Mononuclear cell (primary cell): ENCODE measurements at regions not wholly inside any gene's neighbourhood (a gene's known extent, or its start where the extent isn't known, plus 50 kb on each side); places are given as distances from the start of the nearest gene placed in this dataset.

Experiments used
- H3K27me3 ChIP-seq: 2 replicates; pipeline ENCODE4 v1.6.0; 2011; ENCODE audit warnings: low read length, control low read depth; ENCODE audit not compliant: insufficient read depth
- H3K4me1 ChIP-seq: 2 replicates; pipeline ENCODE4 v1.5.1; 2011; ENCODE audit warnings: mild to moderate bottlenecking, low read length, control low read depth; ENCODE audit not compliant: insufficient read depth
- H3K4me3 ChIP-seq: 2 replicates; pipeline ENCODE4 v1.5.1; 2011; ENCODE audit warnings: mild to moderate bottlenecking, low read length, moderate library complexity
- H3K9me3 ChIP-seq: 2 replicates; pipeline ENCODE4 v1.5.1; 2011; ENCODE audit warnings: low read depth, mild to moderate bottlenecking, control low read depth, low read length

GRCh38 chr4:24114444-24114843 lies 224.6 kb upstream of the PPARGC1A start:
- H3K4me1 ChIP-seq: no peaks in the 10 kb centered on the region
- H3K27me3 ChIP-seq: no peaks in the 10 kb centered on the region
- H3K9me3 ChIP-seq: no peaks in the 10 kb centered on the region
- H3K4me3 ChIP-seq: no peak overlapping the region

GRCh38 chr4:24112466-24112865 lies 222.6 kb upstream of the PPARGC1A start:
- Histone ChIP-seq H3K4me3 (no peak overlapping the region), H3K9me3 (no peaks in the 10 kb centered on the region), H3K4me1 (no peaks in the 10 kb centered on the region), H3K27me3 (no peaks in the 10 kb centered on the region)

DNA sequence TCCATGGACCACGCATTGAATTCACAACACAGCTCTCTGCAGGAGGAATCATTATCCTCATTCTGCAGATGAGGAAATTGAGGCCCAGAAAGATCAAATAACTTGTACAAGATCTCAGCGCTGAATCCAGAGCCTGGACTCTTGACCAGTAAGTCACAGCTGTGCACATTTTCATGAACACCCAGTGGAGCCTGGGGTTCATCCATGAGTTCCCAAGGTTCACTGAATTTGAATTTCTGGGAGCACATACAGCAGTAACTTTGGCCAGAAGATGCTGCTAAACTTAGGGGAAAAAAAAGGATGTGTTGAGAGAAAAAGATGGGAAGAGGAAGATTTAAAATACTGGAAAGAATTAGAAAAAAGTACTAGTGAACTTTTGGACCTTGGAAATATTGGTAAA lies 218.7 kb upstream of the PPARGC1A start:
- Histone ChIP-seq H3K9me3 (no peaks in the 10 kb centered on the region), H3K27me3 (no peaks in the 10 kb centered on the region), H3K4me3 (no peak overlapping the region), H3K4me1 (no peaks in the 10 kb centered on the region)

- Histone ChIP-seq H3K4me3 (no peak overlapping the region), H3K4me1 (no peaks in the 10 kb centered on the region), H3K9me3 (no peaks in the 10 kb centered on the region), H3K27me3 (no peaks in the 10 kb centered on the region)
Measured at GRCh38 chr4:24105327-24106038, 215.6 kb upstream of the PPARGC1A start.

- Histone ChIP-seq H3K4me3 (no peak overlapping the region), H3K4me1 (no peaks in the 10 kb centered on the region), H3K9me3 (no peaks in the 10 kb centered on the region), H3K27me3 (no peaks in the 10 kb centered on the region)
Measured at GRCh38 chr4:24104158-24104565, 214.3 kb upstream of the PPARGC1A start.

- H3K27me3 ChIP-seq: no peaks in the 10 kb centered on the region
- H3K9me3 ChIP-seq: no peaks in the 10 kb centered on the region
- no peak overlapping the region for H3K4me3 ChIP-seq
- H3K4me1 ChIP-seq: no peaks in the 10 kb centered on the region
Measured at GRCh38 chr4:24103434-24104157, 213.7 kb upstream of the PPARGC1A start.

DNA sequence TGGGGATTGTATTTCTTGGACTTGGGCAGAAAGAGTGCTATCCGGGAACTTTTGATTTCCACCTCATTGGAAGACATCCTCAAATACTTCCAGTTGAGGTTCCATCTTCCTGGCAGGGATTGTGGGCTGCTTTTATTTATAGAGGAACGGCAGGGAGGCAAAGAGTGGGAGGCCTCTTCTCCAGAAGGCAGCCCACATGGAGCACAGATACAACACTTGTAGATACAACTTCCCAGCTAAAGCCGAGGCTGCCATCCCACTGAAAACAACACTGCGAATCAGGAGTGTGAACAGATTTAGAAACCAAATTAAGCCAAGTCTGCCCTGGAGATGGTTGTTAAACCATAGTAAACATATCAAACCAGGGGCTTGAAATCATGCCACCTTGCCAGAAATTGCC lies 212.8 kb upstream of the PPARGC1A start:
- H3K9me3 ChIP-seq: no peaks in the 10 kb centered on the region
- no peak overlapping the region for H3K4me3 ChIP-seq
- H3K4me1 ChIP-seq: no peaks in the 10 kb centered on the region
- H3K27me3 ChIP-seq: no peaks in the 10 kb centered on the region

DNA sequence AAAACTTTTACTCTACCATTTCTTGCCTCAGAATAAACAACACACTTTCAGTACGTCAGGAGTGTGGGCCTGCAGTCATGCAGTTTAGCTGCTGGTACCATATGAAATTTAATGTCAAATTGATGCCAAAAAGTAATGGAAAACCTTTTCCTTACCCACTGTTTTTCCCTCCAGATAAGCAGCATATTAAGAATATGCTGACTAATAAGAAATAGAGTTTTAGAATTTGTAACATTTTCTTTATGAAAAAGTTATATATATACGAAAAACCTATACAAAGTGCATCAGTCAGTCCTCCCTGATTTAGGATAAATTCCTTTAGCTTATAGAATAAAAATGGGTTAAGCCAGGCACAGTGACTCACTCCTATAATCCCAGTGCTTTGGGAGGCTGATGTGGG lies 206.8 kb upstream of the PPARGC1A start:
- Histone ChIP-seq H3K27me3 (no peaks in the 10 kb centered on the region), H3K4me1 (no peaks in the 10 kb centered on the region), H3K4me3 (no peak overlapping the region), H3K9me3 (no peaks in the 10 kb centered on the region)

GRCh38 chr4:24094726-24095125 lies 204.9 kb upstream of the PPARGC1A start:
- Histone ChIP-seq H3K4me1 (no peaks in the 10 kb centered on the region), H3K9me3 (no peaks in the 10 kb centered on the region), H3K27me3 (no peaks in the 10 kb centered on the region), H3K4me3 (no peak overlapping the region)

- Histone ChIP-seq H3K4me1 (no peaks in the 10 kb centered on the region), H3K4me3 (no peak overlapping the region), H3K27me3 (no peaks in the 10 kb centered on the region), H3K9me3 (no peaks in the 10 kb centered on the region)
Measured at GRCh38 chr4:24093446-24093845, 203.6 kb upstream of the PPARGC1A start.

- Histone ChIP-seq H3K4me3 (no peak overlapping the region), H3K4me1 (no peaks in the 10 kb centered on the region), H3K9me3 (no peaks in the 10 kb centered on the region), H3K27me3 (no peaks in the 10 kb centered on the region)
Measured at GRCh38 chr4:24091639-24092233, 201.9 kb upstream of the PPARGC1A start.

GRCh38 chr4:24089851-24090534 lies 200.1 kb upstream of the PPARGC1A start:
- Histone ChIP-seq H3K4me1 (no peaks in the 10 kb centered on the region), H3K27me3 (no peaks in the 10 kb centered on the region), H3K4me3 (no peak overlapping the region), H3K9me3 (no peaks in the 10 kb centered on the region)

- Histone ChIP-seq H3K9me3 (no peaks in the 10 kb centered on the region), H3K27me3 (no peaks in the 10 kb centered on the region), H3K4me3 (no peak overlapping the region), H3K4me1 (no peaks in the 10 kb centered on the region)
Measured at GRCh38 chr4:24080871-24081270, 191.0 kb upstream of the PPARGC1A start.

DNA sequence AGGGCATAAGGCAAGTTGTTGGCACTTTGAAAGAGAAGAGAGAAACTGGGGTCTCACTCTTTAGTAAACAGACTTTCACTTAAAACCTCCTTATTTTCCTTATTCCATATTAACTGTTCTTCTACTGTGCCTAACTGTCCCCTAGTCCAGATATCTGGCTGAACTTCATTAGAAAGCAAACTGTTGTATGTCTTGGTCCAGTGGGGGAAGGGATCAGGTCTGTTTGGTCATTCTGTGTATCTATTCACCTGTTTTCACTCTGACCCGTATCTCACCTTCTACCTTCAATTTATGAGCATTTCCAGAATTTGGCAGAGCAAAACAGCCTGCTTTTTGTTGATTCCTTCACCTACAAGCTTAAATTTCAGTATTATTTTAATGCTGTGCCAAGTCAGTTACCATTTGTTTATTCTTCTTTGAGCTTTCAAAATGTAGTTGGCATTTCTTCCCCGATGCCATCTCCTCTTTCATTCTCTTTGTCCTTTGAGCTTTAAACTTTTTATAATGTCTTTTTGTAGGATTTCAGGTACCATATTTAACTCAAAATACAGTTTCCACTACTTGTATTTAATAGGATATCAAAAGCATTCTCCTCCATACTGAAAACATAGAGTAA lies 188.6 kb upstream of the PPARGC1A start:
- Histone ChIP-seq H3K9me3 (no peaks in the 10 kb centered on the region), H3K4me1 (no peaks in the 10 kb centered on the region), H3K27me3 (no peaks in the 10 kb centered on the region), H3K4me3 (no peak overlapping the region)

- Histone ChIP-seq H3K4me1 (no peaks in the 10 kb centered on the region), H3K27me3 (no peaks in the 10 kb centered on the region), H3K4me3 (no peak overlapping the region), H3K9me3 (no peaks in the 10 kb centered on the region)
Measured at GRCh38 chr4:24076811-24077210, 187.0 kb upstream of the PPARGC1A start.
